Neuronal stem cell (in vitro differentiated cells): ENCODE measurements at regions not wholly inside any gene's neighbourhood (a gene's known extent, or its start where the extent isn't known, plus 50 kb on each side); places are given as distances from the start of the nearest gene placed in this dataset.
"Not testable (repeated sequence)": the region's sequence is repeated elsewhere in the genome, so short reads cannot be mapped to it uniquely, and the experiment has no call there.

Source experiments
- DNase-seq: peaks from one replicate; pipeline ENCODE4 v3.0.0-alpha.2; 2013; ENCODE audit warnings: low spot score
- H2AFZ ChIP-seq: one replicate; pipeline ENCODE4 v1.6.1; 2013; ENCODE audit warnings: mild to moderate bottlenecking, low read length, inconsistent platforms
- H2AK5ac ChIP-seq: 2 replicates; pipeline ENCODE4 v1.6.1; 2013; ENCODE audit warnings: low read depth, mild to moderate bottlenecking, inconsistent platforms, low read length, moderate library complexity, mixed read lengths
- H2BK120ac ChIP-seq: 2 replicates; pipeline ENCODE4 v1.6.1; 2013; ENCODE audit warnings: low read depth, mild to moderate bottlenecking, inconsistent platforms, low read length, moderate library complexity, mixed read lengths
- H2BK12ac ChIP-seq: one replicate; pipeline ENCODE4 v1.6.1; 2013; ENCODE audit warnings: low read length, inconsistent platforms
- H2BK15ac ChIP-seq: 2 replicates; pipeline ENCODE4 v1.6.1; 2013; ENCODE audit warnings: mild to moderate bottlenecking, low read length, inconsistent platforms, mixed read lengths
- H2BK5ac ChIP-seq: one replicate; pipeline ENCODE4 v1.6.1; 2013; ENCODE audit warnings: inconsistent platforms, mild to moderate bottlenecking, low read length, moderate library complexity
- H3K14ac ChIP-seq: one replicate; pipeline ENCODE4 v1.6.1; 2013; ENCODE audit warnings: low read length, inconsistent platforms
- H3K18ac ChIP-seq: 2 replicates; pipeline ENCODE4 v1.6.1; 2013; ENCODE audit warnings: low read length, inconsistent platforms
- H3K23ac ChIP-seq: 2 replicates; pipeline ENCODE4 v1.6.1; 2013; ENCODE audit warnings: low read depth, mild to moderate bottlenecking, mixed read lengths, low read length, inconsistent platforms; ENCODE audit not compliant: poor library complexity
- H3K27ac ChIP-seq: replicated peaks from 3 replicates; pipeline ENCODE4 v1.5.1; 2013; ENCODE audit warnings: low read length, inconsistent platforms
- H3K27me3 ChIP-seq, 3 experiments: 2 replicates each; pipeline ENCODE4 v1.6.1; 2013; ENCODE audit warnings: low read length in 3 of 3, mild to moderate bottlenecking in 2 of 3, inconsistent platforms in 1 of 3, low read depth in 1 of 3, mixed read lengths in 1 of 3, moderate library complexity in 1 of 3; ENCODE audit not compliant: control insufficient read depth in 3 of 3, insufficient read depth in 3 of 3
- H3K36me3 ChIP-seq, 2 donors: replicated peaks in 1 of 2; 2 replicates each; pipeline ENCODE4 v1.6.1; 2013; ENCODE audit warnings: low read length in 2 of 2; ENCODE audit not compliant: control insufficient read depth in 2 of 2, insufficient read depth in 2 of 2
- H3K4ac ChIP-seq: 2 replicates; pipeline ENCODE4 v1.6.1; 2013; ENCODE audit warnings: inconsistent platforms, mild to moderate bottlenecking, low read length, moderate library complexity
- H3K4me1 ChIP-seq, 2 donors: 1 replicate in 1 of 2; 2 replicates in 1 of 2; pipeline ENCODE4 v1.6.1; 2013; ENCODE audit warnings: low read length in 2 of 2, low read depth in 1 of 2; ENCODE audit not compliant: control insufficient read depth in 2 of 2, insufficient read depth in 1 of 2
- H3K4me2 ChIP-seq: one replicate; pipeline ENCODE4 v1.6.1; 2013; ENCODE audit warnings: mild to moderate bottlenecking, low read length, inconsistent platforms; ENCODE audit not compliant: insufficient read depth, poor library complexity, severe bottlenecking
- H3K4me3 ChIP-seq, 2 donors: 2 replicates each; pipeline ENCODE4 v1.5.1; 2013; ENCODE audit warnings: low read length in 2 of 2, mild to moderate bottlenecking in 2 of 2, inconsistent platforms in 1 of 2, moderate library complexity in 1 of 2
- H3K79me1 ChIP-seq: one replicate; pipeline ENCODE4 v1.6.1; 2013; ENCODE audit warnings: low read depth, mild to moderate bottlenecking, inconsistent platforms, low read length, moderate library complexity
- H3K9ac ChIP-seq: one replicate; pipeline ENCODE4 v1.6.1; 2013; ENCODE audit warnings: mild to moderate bottlenecking, low read depth, low read length, inconsistent platforms; ENCODE audit not compliant: poor library complexity
- H3K9me3 ChIP-seq, 2 donors: replicated peaks in 1 of 2; 2 replicates each; pipeline versions ENCODE3 to v1.6.1; 2013; ENCODE audit warnings: low read length in 2 of 2, mild to moderate bottlenecking in 2 of 2, inconsistent platforms in 1 of 2, low read depth in 1 of 2, mixed read lengths in 1 of 2, moderate library complexity in 1 of 2; ENCODE audit not compliant: control insufficient read depth in 2 of 2, insufficient read depth in 1 of 2
- H4K8ac ChIP-seq: one replicate; pipeline ENCODE4 v1.6.1; 2013; ENCODE audit warnings: low read depth, mild to moderate bottlenecking, inconsistent platforms, low read length, moderate library complexity
- H4K91ac ChIP-seq: one replicate; pipeline ENCODE4 v1.6.1; 2013; ENCODE audit warnings: low read length, low read depth, mild to moderate bottlenecking, inconsistent platforms; ENCODE audit not compliant: poor library complexity
- WGBS, 2 donors: extraction: QIAGEN DNeasy Blood & Tissue Kit; methylation state at CpG; one replicate each; pipeline ENCODE4 v1.1.7; 2013; ENCODE audit warnings: missing lambda C conversion rate in 2 of 2, mixed read lengths in 1 of 2; ENCODE audit not compliant: insufficient read length in 2 of 2, insufficient replicate concordance in 1 of 2; ENCODE audit errors: extremely low coverage in 2 of 2; 5-methylcytosine and 5-hydroxymethylcytosine counted together

DNA sequence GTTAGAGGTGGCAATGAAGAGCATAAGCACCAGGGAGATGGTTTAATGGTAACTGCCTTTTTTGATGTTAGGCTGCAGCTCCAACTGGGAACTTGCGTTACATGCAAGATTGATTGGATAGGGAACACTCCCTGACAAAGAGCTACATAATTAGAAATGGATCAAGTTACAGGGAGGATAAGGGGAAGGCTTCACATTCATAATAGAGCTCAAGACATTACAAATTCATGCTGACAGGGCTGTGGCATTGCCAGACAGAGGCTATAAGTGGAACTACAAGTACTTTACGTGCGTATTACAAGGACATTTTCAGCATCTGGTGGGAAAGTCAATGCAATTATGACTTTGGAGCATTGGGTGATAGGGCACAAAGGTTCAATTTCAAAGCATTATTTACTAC lies 55.3 kb upstream of the CCDC80 start:
- not testable (repeated sequence) for H3K79me1 ChIP-seq, H3K4me2 ChIP-seq, H3K4me1 ChIP-seq, H3K18ac ChIP-seq, H3K36me3 ChIP-seq, H2BK12ac ChIP-seq, H4K8ac ChIP-seq, H3K14ac ChIP-seq, H3K23ac ChIP-seq, H2AFZ ChIP-seq, H3K9me3 ChIP-seq, H3K9ac ChIP-seq, H3K27me3 ChIP-seq, H4K91ac ChIP-seq, H3K27ac ChIP-seq, H2BK15ac ChIP-seq, H3K4ac ChIP-seq, H2BK120ac ChIP-seq, H2AK5ac ChIP-seq, H3K4me3 ChIP-seq, H2BK5ac ChIP-seq, DNase-seq
- WGBS, 2 donors: no CpG with 5 or more reads among the region's 3 CpGs

DNA sequence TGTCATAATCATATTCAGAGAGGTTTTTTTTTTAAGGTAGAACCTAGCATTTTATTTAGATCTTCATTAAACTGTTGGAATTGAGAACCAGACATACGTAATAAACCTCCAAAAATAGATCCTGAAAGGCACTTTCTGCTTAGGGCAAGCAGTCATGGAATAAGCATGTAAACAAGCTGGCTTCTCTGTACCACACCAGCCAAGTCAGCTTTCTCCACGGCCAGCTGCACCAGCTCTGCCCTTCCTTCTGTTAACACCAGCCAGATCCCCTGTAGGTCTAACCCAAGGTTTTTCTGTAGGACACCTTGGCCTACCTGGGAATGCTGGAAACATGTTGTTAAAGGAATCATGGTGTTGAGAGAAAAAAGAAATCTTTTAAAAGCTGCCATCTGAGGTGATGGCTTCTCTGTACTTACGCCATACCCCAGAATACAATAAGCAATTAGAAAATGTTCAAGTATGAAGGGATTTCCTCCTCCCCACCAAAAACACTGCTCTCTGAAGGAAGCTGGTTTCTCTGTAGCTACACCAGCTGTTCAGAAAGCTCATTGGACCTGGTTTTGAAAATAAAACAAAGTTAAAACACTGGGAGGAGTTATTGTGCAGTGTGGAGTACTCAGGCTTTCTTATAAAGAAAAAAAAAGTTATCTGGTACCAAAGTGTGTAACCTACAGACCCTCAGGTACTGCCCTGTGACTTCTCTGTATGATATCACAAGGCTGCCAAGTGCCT lies 54.6 kb upstream of the CCDC80 start:
- not testable (repeated sequence) for H2BK12ac ChIP-seq, H3K4me3 ChIP-seq, H3K4me2 ChIP-seq, H2BK5ac ChIP-seq, H3K4ac ChIP-seq, H3K4me1 ChIP-seq, H3K27me3 ChIP-seq, H2BK120ac ChIP-seq, H2AK5ac ChIP-seq, H3K79me1 ChIP-seq, DNase-seq, H3K9ac ChIP-seq, H3K27ac ChIP-seq, H3K18ac ChIP-seq, H4K91ac ChIP-seq, H3K9me3 ChIP-seq, H2AFZ ChIP-seq, H4K8ac ChIP-seq, H3K23ac ChIP-seq, H3K36me3 ChIP-seq, H2BK15ac ChIP-seq, H3K14ac ChIP-seq
- WGBS, 2 donors: no CpG with 5 or more reads among the region's 3 CpGs

GRCh38 chr3:112694906-112695305 lies 54.0 kb upstream of the CCDC80 start:
- H4K91ac ChIP-seq, H3K4ac ChIP-seq, H2AK5ac ChIP-seq, H3K18ac ChIP-seq, DNase-seq, H2BK5ac ChIP-seq, H2BK120ac ChIP-seq, H3K4me2 ChIP-seq, H3K36me3 ChIP-seq, H3K27ac ChIP-seq, H2AFZ ChIP-seq, H3K27me3 ChIP-seq, H4K8ac ChIP-seq, H3K4me3 ChIP-seq, H3K9me3 ChIP-seq, H3K9ac ChIP-seq, H2BK12ac ChIP-seq, H2BK15ac ChIP-seq, H3K14ac ChIP-seq, H3K23ac ChIP-seq, H3K4me1 ChIP-seq, H3K79me1 ChIP-seq: not testable (repeated sequence)
- WGBS, 2 donors: no CpG with 5 or more reads among the region's 2 CpGs

- Histone ChIP-seq H4K8ac (no peak overlapping the region), H2AK5ac (no peak overlapping the region), H3K27ac (no peak overlapping the region), H3K4me3 (no peak overlapping the region), H3K27me3 (no peaks in the 10 kb centered on the region), H2BK12ac (no peak overlapping the region), H3K4me2 (no peak overlapping the region), H3K23ac (no peak overlapping the region), H2BK15ac (no peak overlapping the region), H3K79me1 (no peaks in the 10 kb centered on the region), H3K36me3 (no peaks in the 10 kb centered on the region), H2BK120ac (no peak overlapping the region), H2AFZ (no peak overlapping the region), H4K91ac (no peak overlapping the region), H3K18ac (peak overlapping the region; percentile 21), H3K4ac (no peak overlapping the region), H3K4me1 (peaks cover 3 to 11% of the 10 kb centered on the region in 2 donors), H3K14ac (no peak overlapping the region), H3K9me3 (peaks cover 0 to 7% of the 10 kb centered on the region in 2 donors), H3K9ac (no peak overlapping the region), H2BK5ac (peak overlapping the region; percentile 3)
- WGBS, 2 donors: no CpG with 5 or more reads among the region's 4 CpGs
- DNase-seq: no peak
Observed at GRCh38 chr3:112693186-112693585, 52.2 kb upstream of the CCDC80 start.
